Ramos (cell line): ENCODE measurements at regions not wholly inside any gene's neighbourhood (a gene's known extent, or its start where the extent isn't known, plus 50 kb on each side); places are given as distances from the start of the nearest gene placed in this dataset.

ENCODE experiments used
- in situ Hi-C: fragments of 300-500 bp; cut with MboI; formaldehyde crosslinking; loops from one replicate; pipeline ENCODE4 v1.14.3; 2022; ENCODE audit warnings: low sequenced_read_pairs; ENCODE audit not compliant: unreplicated experiment

GRCh38 chr6:134517868-134518267 lies 200.0 kb upstream of the SGK1 start:
- in situ Hi-C loops: no loop called here

- in situ Hi-C loops: no loop called here
Measured at GRCh38 chr6:134517145-134517658, 199.3 kb upstream of the SGK1 start.

- in situ Hi-C loops: no loop called here
Measured at GRCh38 chr6:134516582-134516981, 198.7 kb upstream of the SGK1 start.

GRCh38 chr6:134515986-134516385 lies 198.1 kb upstream of the SGK1 start:
- in situ Hi-C loops: no loop called here

GRCh38 chr6:134512981-134513391 lies 195.1 kb upstream of the SGK1 start:
- in situ Hi-C loops: no loop called here

GRCh38 chr6:134511984-134512683 lies 194.2 kb upstream of the SGK1 start:
- in situ Hi-C loops: no loop called here

GRCh38 chr6:134510920-134511319 lies 193.0 kb upstream of the SGK1 start:
- in situ Hi-C loops: no loop called here

- in situ Hi-C loops: no loop called here
Measured at GRCh38 chr6:134510142-134510541, 192.2 kb upstream of the SGK1 start.

- in situ Hi-C loops: no loop called here
Measured at GRCh38 chr6:134508862-134509498, 191.1 kb upstream of the SGK1 start.

- in situ Hi-C loops: no loop called here
Measured at GRCh38 chr6:134506162-134506561, 188.2 kb upstream of the SGK1 start.

- in situ Hi-C loops: no loop called here
Measured at GRCh38 chr6:134503585-134504281, 185.8 kb upstream of the SGK1 start.

- in situ Hi-C loops: no loop called here
Measured at GRCh38 chr6:134502614-134503549, 185.0 kb upstream of the SGK1 start.

GRCh38 chr6:134495890-134496248 lies 178.0 kb upstream of the SGK1 start:
- in situ Hi-C loops: no loop called here

- in situ Hi-C loops: no loop called here
Measured at GRCh38 chr6:134495203-134495889, 177.4 kb upstream of the SGK1 start.

- in situ Hi-C loops: no loop called here
Measured at GRCh38 chr6:134493789-134494188, 175.9 kb upstream of the SGK1 start.

- in situ Hi-C loops: no loop called here
Measured at GRCh38 chr6:134491477-134491876, 173.6 kb upstream of the SGK1 start.

- in situ Hi-C loops: no loop called here
Measured at GRCh38 chr6:134482593-134483270, 164.8 kb upstream of the SGK1 start.

GRCh38 chr6:134481966-134482365 lies 164.1 kb upstream of the SGK1 start:
- in situ Hi-C loops: no loop called here

- in situ Hi-C loops: no loop called here
Measured at GRCh38 chr6:134480593-134480992, 162.7 kb upstream of the SGK1 start.
